HG02870 (cell line): ENCODE measurements at regions not wholly inside any gene's neighbourhood (a gene's known extent, or its start where the extent isn't known, plus 50 kb on each side); places are given as distances from the start of the nearest gene placed in this dataset.
"Not testable (repeated sequence)": the region's sequence is repeated elsewhere in the genome, so short reads cannot be mapped to it uniquely, and the experiment has no call there.

ENCODE experiments used
- ATAC-seq: cut with Tn5 transposase; IDR thresholded peaks from one replicate; pipeline ENCODE4 v1.9.1; 2021; ENCODE audit warnings: mild to moderate bottlenecking, moderate library complexity; ENCODE audit not compliant: unreplicated experiment

- no peak for ATAC-seq
Measured at GRCh38 chr12:124707316-124707715, 139.9 kb upstream of the NCOR2 start.

DNA sequence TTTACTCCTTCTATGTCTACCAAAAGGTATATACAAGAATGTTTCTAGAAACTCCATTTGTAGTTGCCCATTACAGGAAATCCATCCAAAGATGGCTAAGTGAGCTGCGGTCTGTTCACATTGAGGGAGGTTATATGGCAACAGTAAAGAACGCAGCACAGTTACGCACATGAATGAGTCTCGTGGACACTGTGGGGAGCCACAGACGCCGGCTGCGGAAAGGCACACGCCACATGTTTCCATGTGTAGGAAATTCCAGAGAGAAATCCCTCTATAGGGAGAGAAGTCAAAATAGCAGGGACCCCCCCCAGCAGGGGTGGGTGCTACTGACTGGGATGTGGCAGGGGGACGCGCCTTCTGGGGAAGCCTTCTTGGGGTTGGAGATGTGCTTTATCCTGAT, 139.0 kb upstream of the NCOR2 start:
- ATAC-seq = no peak

GRCh38 chr12:124705545-124706138, 138.2 kb upstream of the NCOR2 start:
- ATAC-seq = no peak

DNA sequence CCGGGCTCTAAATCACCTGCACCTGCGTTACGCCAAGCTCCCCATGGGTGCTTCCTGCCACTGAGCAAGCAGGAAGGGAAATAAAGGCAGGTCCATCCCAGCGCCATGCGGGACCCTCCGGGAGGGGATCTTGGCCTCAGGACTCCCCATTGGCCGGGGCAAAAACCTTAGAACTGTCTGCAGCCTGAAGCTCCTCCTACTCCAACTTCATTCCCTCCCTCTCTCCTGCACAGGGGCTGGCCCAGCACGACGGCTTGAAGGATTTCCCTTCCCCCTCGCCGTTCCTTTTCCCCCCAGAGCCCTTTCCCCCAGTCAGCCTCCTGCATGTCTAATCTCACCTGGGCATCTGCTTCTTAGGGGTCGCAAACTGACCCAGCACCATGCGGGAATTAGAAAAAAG, 137.2 kb upstream of the NCOR2 start:
- ATAC-seq = no peak

DNA sequence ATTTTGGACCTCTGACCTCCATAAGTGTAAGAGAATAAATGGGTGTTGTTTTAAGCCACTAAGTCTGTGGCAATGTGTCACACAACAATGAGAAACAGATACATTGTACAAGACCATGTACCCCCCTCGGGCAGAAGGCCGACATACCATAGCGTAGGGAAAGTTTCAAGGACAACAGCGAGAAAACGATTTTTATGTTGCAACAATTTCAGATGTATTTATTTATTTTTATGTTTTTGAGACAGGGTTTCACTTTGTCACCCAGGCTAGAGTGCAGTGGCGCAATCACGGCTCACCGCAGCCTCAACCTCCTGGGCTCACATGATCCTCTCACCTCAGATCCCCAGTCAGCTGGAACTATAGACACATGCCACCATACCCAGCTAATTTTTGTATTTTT, 136.4 kb upstream of the NCOR2 start:
- ATAC-seq = no peak

DNA sequence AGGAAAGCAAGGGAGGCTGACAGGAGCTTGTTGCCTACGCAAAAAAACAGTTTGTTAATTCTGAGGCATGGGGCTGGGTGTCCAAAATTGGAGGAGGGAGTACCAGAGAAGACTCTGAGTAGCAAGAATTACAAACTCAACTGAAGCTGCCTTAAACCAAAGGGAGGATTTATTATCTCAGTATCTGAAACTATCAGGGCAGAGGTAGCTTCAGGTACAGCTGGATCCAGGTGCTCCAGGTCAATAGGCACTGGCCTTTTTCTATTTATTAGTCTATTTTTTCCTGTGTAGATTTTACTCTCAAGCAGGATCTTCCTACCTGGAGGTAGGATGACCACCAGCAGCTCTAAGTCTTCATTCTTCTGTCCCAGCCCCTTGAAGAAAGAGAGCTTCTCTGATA, 135.3 kb upstream of the NCOR2 start:
- ATAC-seq = no peak

DNA sequence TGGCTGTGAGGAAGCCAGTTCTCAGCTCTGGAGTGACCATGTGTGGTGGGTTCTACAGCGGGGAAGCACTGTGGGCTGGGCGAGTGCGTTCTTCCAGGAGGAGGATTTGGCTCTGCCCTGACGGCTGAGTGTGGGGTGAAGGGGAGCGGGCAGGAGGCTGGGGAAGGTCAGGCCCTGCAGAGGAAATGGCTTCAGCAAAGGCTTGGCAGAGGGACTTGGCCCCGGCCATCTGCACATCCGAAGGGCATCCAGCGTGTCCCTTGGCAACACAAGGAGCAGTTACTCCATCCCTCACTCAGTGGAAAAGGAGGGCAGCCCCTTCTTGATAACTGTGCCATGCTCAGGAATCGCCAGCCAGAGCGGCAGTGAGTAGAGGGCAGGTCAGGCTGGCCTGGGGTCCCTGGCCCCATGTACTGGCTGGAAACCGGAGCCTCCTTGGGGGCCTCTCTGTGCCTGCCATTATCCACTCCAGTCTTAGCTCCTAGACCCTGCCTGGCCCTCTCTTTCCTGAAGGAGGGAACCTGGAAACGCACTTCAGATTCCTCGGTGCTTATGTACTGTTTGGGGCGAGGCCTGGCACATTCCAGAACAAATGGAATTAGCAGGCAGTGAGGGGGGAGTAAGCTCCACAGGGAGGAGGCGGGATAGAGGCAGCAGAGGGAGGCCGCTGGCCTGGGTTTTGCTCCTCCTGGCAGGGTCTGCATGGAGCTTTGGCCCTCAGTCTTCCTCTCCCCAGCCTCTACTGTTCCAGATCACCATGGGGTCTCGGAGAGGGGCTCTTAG, 133.6 kb upstream of the NCOR2 start:
- no peak for ATAC-seq

- no peak for ATAC-seq
Measured at GRCh38 chr12:124699909-124700308, 132.5 kb upstream of the NCOR2 start.

DNA sequence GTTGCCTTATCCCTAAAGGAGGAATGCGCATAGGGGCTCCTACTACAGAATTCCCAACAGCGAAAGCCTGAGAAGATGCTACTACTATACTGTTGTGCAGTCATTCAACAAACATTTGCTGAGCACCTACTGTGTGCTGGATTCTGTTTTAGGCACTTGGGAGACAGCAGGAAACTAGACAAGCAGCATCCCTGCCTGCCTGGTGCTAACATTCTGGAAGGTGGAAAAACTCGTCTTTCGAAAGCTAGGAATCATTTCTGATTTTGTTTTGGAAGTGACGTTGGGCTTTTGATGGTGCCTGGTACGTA, 131.5 kb upstream of the NCOR2 start:
- no peak for ATAC-seq

DNA sequence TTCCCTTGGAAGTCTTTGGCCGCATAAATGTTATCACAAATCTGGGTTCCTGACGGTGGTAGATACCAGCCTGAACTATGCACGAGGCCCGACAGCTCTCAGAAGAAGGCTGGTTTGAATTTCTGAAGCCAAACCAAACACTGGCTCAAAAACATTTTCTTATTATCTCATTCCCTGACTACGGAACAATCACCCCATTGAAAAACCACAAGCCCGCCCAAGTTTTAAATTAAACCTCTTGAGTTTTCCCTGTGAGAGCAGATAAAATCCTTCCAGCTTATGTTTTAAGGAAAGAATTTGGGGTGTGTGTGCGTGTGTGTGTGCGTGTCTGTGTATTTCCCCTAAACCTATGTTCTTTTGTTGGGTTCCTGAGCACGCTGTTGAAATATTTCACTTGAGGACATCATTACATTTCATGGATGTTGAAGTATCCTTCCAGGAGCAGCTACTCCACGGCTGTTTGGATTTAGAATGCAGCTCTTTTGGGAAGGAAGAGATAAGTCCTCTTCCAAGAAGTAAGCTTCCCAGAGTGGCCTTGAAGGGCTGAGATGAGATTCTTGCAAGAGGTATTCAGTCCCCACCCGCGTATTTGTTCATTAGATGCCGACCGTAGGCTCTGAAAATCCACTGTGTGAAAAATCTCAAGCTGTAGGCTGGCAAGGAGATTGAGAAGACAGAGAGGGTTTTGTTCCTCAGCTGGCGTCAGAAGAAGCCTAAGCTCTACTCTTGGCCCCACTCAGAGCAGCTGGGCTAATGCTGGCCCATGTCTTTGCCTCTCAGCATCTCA, 131.0 kb upstream of the NCOR2 start:
- ATAC-seq = no peak

DNA sequence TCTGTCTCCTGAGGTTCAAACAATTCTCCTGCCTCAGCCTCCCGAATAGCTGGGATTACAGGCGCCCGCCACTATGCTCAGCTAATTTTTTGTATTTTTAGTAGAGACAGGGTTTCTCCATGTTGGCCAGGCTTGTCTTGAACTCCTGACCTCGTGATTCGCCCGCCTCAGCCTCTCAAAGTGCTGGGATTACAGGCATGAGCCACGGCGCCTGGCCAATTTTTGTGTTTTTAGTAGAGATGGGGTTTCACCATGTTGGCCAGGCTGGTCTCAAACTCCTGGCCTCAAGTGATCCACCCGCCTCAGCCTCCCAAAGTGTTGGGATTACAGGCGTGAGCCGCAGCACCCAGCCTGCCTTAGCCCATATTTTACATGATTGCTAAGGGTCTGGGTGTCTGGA, 130.3 kb upstream of the NCOR2 start:
- not testable (repeated sequence) for ATAC-seq

DNA sequence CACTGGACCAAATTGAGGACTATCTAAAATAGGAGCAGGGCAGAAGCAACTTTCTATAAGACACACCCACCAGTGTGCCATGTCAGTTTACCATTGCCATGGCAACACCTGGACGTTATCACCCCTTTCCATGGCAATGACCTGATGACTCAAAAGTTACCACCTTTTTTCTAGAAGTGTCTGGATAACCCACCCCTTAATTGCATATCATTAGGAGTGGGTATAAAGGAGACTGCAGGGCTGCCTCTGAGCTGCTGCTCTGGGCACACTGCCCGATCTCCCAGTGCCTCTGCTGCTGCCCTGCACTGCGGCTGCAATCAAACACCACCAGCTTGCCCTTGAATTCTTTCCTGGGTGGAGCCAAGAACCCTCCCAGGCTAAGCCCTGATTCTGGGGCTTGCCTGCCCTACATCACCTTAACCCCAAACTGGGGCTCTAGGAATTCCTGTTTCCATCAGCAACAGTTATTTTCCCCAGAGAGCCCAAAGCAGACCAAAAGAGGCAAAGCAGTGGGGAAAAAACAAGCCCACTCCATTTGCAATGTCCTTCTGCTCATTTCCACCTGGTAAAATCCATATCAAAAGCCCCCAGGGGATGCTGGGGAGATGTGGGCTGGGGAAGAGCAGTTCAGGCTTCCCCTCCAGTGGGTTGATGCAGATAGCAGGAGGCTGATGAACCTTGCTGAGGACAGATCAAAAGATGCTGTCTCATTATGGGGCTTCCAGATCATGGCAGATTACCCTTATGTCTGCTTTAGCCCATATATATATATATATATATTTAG, 129.5 kb upstream of the NCOR2 start:
- no peak for ATAC-seq

- no peak for ATAC-seq
Measured at GRCh38 chr12:124695861-124696260, 128.4 kb upstream of the NCOR2 start.

DNA sequence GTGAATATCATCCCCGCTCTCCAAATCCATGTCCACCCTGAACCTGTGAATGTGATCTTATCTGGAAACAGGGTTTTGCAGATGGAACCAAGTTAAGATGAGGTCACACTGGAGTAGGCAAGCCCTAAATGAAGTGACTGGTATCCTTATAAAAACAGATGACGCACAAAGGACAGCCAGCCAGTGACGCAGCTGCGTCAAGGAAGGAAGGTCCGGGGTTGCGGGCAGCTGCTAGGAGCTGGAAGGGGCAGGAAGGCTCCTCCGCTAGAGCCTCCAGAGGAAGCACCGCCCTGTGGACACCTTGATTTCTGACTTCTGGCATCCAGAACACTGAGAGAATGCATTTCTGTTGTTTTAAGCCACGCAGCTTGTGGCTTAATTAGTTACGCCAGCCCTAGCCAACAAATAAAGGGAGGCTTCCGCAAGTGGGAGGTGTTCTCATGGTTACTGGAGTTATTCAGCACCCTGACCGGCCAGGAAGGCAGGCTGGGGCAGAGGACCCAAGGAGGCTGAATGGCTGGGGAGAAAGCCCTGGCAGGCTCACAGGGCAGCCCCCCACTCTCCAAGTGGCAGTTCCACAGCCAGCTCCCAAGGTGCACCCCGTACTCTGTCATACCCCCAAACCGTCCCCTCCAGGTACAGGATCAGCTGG, 127.6 kb upstream of the NCOR2 start:
- no peak for ATAC-seq

GRCh38 chr12:124694250-124694649, 126.8 kb upstream of the NCOR2 start:
- peak; percentile 51 for ATAC-seq

DNA sequence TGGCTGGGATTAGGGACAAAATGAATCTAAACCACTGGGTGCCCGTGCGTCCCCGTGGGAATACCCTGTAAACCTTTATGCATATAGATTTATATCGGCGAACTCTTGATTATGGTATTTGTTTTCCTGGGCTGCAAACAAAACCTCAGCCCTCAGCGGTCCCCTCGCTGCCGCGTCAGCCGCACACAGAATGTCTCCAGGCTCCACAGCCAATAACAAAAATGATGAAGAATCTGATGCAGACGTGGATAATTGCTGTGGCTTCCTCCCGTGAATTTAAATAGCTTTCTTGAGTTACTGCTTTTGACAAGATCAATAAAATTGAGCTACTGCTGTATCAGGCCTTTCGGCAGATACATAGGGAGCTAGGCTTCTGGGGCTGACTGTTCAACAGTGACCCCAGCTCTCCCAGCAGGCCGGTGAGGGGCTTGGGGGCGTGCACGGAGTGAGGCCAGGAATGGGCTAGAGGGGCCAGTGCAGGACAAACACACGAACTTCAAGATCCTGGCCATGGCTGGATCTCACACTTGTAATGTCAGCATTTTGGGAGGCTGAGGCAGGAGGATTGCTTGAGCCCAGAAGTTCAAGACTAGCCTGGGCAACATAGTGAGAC, 125.8 kb upstream of the NCOR2 start:
- ATAC-seq = no peak

DNA sequence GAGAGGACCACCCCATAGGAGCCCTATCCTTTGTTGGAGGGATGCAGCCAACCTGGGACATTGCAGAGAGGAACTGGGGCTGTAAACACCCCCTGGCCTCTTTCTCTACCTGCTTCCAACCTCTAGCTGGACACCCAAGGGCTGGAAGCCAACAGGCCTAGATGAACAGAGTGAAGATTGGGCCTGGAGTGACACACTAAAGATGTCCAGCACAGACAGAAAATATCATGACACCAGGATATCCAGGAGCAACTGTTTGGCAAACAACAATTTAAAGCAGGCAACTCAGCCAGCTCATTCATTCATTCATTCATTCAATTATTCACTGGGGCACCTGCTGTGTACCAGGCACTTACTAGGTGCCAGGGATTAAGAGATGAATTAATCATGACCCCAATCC, 125.0 kb upstream of the NCOR2 start:
- ATAC-seq = no peak

DNA sequence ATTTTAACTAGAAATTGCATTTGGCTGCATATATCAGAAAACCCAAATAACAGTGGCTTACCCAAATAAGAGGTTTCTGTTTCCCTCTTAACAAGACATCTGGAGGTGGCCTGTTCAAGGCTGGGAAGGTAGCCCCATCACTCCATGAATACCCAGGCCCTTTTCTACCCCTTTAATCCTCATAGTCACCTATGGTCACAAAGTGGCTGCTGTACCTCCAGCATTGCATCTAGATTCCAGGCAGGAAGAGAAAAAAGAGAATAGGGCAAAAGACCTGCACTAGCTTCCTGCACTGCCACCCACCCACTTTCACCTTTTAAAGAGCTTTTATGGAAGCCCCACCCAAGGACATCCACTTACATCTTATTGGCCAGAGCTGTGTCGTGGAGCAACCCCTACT, 124.0 kb upstream of the NCOR2 start:
- no peak for ATAC-seq

GRCh38 chr12:124689631-124690030, 122.2 kb upstream of the NCOR2 start:
- ATAC-seq = no peak

GRCh38 chr12:124688356-124688992, 121.1 kb upstream of the NCOR2 start:
- no peak for ATAC-seq
